MM.1S (cell line): ENCODE measurements at regions not wholly inside any gene's neighbourhood (a gene's known extent, or its start where the extent isn't known, plus 50 kb on each side); places are given as distances from the start of the nearest gene placed in this dataset.
"Not testable (repeated sequence)": the region's sequence is repeated elsewhere in the genome, so short reads cannot be mapped to it uniquely, and the experiment has no call there.

Source experiments
- DNase-seq: peaks from one replicate; pipeline ENCODE4 v3.0.0-alpha.2; 2015
- H2AFZ ChIP-seq: fragments of 300-600 bp; sonication (generic); 2 replicates; pipeline ENCODE4 v1.6.0; 2016; ENCODE audit warnings: antibody characterized with exemption, low read length
- H3F3A ChIP-seq: fragments of 300-600 bp; sonication (generic); 2 replicates; pipeline ENCODE4 v1.6.1; 2016; ENCODE audit warnings: mild to moderate bottlenecking, antibody characterized with exemption, low read length, moderate library complexity, mixed read lengths; ENCODE audit not compliant: insufficient read depth
- H3K27ac ChIP-seq: fragments of 300-600 bp; sonication (generic); 2 replicates; pipeline ENCODE4 v1.5.1; 2016; ENCODE audit warnings: mild to moderate bottlenecking, low read length
- H3K27me3 ChIP-seq: fragments of 300-600 bp; sonication (generic); replicated peaks from 2 replicates; pipeline ENCODE4 v1.6.0; 2016; ENCODE audit warnings: low read length; ENCODE audit not compliant: insufficient read depth
- H3K36me3 ChIP-seq: fragments of 300-600 bp; sonication (generic); replicated peaks from 2 replicates; pipeline ENCODE4 v1.6.1; 2016; ENCODE audit warnings: mild to moderate bottlenecking, low read length, mixed read lengths; ENCODE audit not compliant: insufficient read depth
- H3K4me1 ChIP-seq: fragments of 300-600 bp; sonication (generic); 2 replicates; pipeline ENCODE4 v1.6.1; 2016; ENCODE audit warnings: low read length, mixed read lengths
- H3K4me2 ChIP-seq: fragments of 300-600 bp; sonication (generic); 2 replicates; pipeline ENCODE4 v1.6.0; 2016; ENCODE audit warnings: low read depth, low read length
- H3K4me3 ChIP-seq: fragments of 300-600 bp; sonication (generic); 2 replicates; pipeline ENCODE4 v1.5.1; 2016; ENCODE audit warnings: low read length, mixed read lengths
- H3K79me2 ChIP-seq: fragments of 300-600 bp; sonication (generic); 2 replicates; pipeline ENCODE4 v1.6.1; 2016; ENCODE audit warnings: mixed run types, low read length, mixed read lengths
- H3K9ac ChIP-seq: fragments of 300-600 bp; sonication (generic); 2 replicates; pipeline ENCODE4 v1.6.1; 2016; ENCODE audit warnings: low read length, mixed read lengths
- H3K9me2 ChIP-seq: fragments of 300-600 bp; sonication (generic); replicated peaks from 2 replicates; pipeline ENCODE4 v1.6.1; 2016; ENCODE audit warnings: mild to moderate bottlenecking, low read length, mixed read lengths; ENCODE audit not compliant: insufficient read depth
- H3K9me3 ChIP-seq: fragments of 300-600 bp; sonication (generic); replicated peaks from 2 replicates; pipeline ENCODE4 v1.6.1; 2016; ENCODE audit warnings: mild to moderate bottlenecking, low read length, mixed read lengths; ENCODE audit not compliant: insufficient read depth
- H4K20me1 ChIP-seq: fragments of 300-600 bp; sonication (generic); 2 replicates; pipeline ENCODE4 v1.6.1; 2016; ENCODE audit warnings: mild to moderate bottlenecking, low read length, moderate library complexity, mixed read lengths; ENCODE audit not compliant: insufficient read depth
- EZH2 ChIP-seq: fragments of 300-600 bp; sonication (generic); optimal IDR thresholded peaks from 2 replicates; pipeline ENCODE3; 2017; ENCODE audit warnings: low read depth, mild to moderate bottlenecking, antibody characterized with exemption, low read length, mixed read lengths
- EZH2phosphoT487 ChIP-seq: fragments of 300-600 bp; sonication (generic); IDR thresholded peaks from 2 replicates; pipeline ENCODE4 v1.6.1; 2018; ENCODE audit warnings: antibody characterized with exemption, low read length
- TF ChIP-seq, protein P1 (sequence below): fragments of 300-600 bp; sonication (generic); IDR thresholded peaks from 2 replicates; pipeline ENCODE4 v1.5.1; 2016; ENCODE audit warnings: antibody characterized with exemption, low read length, mixed read lengths

DNA sequence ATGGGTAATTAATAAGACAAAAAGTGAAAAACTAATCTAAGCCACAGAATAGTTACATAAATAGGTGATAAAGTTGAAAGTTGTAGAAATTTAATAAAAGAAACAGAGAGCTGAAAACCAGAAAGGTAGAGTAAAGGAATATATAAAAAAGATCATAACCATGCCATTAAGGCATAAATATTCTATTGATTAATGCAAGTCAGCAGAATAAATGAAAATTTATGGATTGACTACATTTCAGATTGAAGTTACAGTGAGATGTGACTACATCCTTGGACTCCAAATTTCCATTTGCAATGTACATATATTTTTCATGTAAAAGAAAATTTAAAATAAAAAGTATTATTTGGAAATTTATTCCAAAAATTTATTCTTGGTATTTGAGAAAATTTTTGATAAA, 1225.7 kb downstream of the OTOL1 start:
- Histone ChIP-seq H3K9me3 (no peaks in the 10 kb centered on the region), H3K9me2 (no peaks in the 10 kb centered on the region), H3K27ac (no peak overlapping the region), H3K9ac (no peak overlapping the region), H4K20me1 (no peaks in the 10 kb centered on the region), H3K4me2 (no peak overlapping the region), H3F3A (no peaks in the 10 kb centered on the region), H3K4me3 (no peak overlapping the region), H3K27me3 (no peaks in the 10 kb centered on the region), H3K36me3 (no peaks in the 10 kb centered on the region), H3K4me1 (no peaks in the 10 kb centered on the region), H2AFZ (no peak overlapping the region), H3K79me2 (no peaks in the 10 kb centered on the region)
- no peak for DNase-seq
- TF ChIP-seq EZH2 (no peak), EZH2phosphoT487 (no peak)
- TF ChIP-seq, protein P1, sequence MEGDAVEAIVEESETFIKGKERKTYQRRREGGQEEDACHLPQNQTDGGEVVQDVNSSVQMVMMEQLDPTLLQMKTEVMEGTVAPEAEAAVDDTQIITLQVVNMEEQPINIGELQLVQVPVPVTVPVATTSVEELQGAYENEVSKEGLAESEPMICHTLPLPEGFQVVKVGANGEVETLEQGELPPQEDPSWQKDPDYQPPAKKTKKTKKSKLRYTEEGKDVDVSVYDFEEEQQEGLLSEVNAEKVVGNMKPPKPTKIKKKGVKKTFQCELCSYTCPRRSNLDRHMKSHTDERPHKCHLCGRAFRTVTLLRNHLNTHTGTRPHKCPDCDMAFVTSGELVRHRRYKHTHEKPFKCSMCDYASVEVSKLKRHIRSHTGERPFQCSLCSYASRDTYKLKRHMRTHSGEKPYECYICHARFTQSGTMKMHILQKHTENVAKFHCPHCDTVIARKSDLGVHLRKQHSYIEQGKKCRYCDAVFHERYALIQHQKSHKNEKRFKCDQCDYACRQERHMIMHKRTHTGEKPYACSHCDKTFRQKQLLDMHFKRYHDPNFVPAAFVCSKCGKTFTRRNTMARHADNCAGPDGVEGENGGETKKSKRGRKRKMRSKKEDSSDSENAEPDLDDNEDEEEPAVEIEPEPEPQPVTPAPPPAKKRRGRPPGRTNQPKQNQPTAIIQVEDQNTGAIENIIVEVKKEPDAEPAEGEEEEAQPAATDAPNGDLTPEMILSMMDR: no peak

DNA sequence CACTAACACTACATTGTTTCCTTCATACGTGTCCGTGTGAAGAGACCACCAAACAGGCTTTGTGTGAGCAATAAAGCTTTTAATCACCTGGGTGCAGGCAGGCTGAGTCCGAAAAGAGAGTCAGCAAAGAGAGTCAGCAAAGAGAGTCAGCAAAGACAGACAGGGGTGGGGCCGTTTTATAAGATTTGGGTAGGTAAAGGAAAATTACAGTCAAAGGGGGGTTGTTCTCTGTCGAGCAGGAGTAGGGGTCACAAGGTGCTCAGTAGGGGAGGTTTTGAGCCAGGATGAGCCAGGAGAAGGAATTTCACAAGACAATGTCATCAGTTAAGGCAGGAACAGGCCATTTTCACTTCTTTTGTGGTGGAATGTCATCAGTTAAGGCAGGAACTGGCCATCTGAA, 1226.2 kb downstream of the OTOL1 start:
- not testable (repeated sequence) for H3K79me2 ChIP-seq, H3K9me2 ChIP-seq, H3K4me3 ChIP-seq, H3F3A ChIP-seq, H4K20me1 ChIP-seq, H3K9me3 ChIP-seq, H3K4me1 ChIP-seq, H3K9ac ChIP-seq, H3K4me2 ChIP-seq, H2AFZ ChIP-seq, DNase-seq, H3K36me3 ChIP-seq, H3K27me3 ChIP-seq, H3K27ac ChIP-seq

DNA sequence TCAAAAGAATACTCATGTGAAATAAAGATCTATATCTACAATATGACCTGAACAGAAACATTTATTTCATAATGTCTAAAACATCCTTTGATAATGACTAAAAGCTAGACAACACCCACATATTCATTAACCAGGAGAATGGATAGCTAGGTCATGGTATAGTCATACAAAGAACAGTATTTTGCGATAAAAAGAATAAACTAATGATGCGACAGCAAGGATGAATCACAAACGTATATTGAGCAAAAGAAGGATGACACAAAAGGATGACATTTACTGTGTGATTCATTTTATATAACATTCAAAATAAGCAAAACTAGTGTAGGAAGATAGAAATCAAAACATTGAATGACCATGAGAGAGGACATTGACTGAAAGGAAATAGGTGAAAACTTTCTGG, 1233.1 kb downstream of the OTOL1 start:
- Histone ChIP-seq H2AFZ (no peak overlapping the region), H3K9me3 (no peaks in the 10 kb centered on the region), H3K4me2 (no peak overlapping the region), H3K9ac (no peak overlapping the region), H3K4me3 (no peak overlapping the region), H3K4me1 (no peaks in the 10 kb centered on the region), H4K20me1 (no peaks in the 10 kb centered on the region), H3K27me3 (no peaks in the 10 kb centered on the region), H3K36me3 (no peaks in the 10 kb centered on the region), H3K79me2 (no peaks in the 10 kb centered on the region), H3K9me2 (no peaks in the 10 kb centered on the region), H3F3A (no peaks in the 10 kb centered on the region), H3K27ac (no peak overlapping the region)
- no peak for DNase-seq
- TF ChIP-seq, protein P1: no peak
- TF ChIP-seq EZH2: no peak

DNA sequence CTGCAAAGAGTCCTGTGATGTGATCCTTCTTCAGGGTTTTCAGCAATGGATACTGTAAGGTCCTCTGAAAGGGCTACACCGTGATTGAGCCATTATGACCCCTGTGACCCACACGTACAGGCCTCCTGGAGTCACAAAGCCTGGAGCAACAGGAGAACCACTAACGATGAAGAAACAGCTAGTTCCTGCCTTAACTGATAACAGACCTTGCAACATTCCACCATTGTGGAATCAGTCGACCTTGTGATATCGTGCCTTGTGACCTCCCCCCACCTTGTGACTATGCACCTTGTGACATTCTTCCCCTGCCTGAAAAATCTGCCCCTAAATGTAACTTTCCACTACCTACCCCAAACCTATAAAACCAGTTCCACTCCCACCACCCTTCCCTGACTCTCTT, 1235.4 kb downstream of the OTOL1 start:
- H3K9ac ChIP-seq, H2AFZ ChIP-seq, H3K9me3 ChIP-seq, H3K27me3 ChIP-seq, H3K27ac ChIP-seq, H3F3A ChIP-seq, H3K4me2 ChIP-seq, DNase-seq, H3K4me1 ChIP-seq, H3K36me3 ChIP-seq, H3K4me3 ChIP-seq, H3K9me2 ChIP-seq, H3K79me2 ChIP-seq, H4K20me1 ChIP-seq: not testable (repeated sequence)
